Thymus (tissue), 11 donors: ENCODE measurements at regions not wholly inside any gene's neighbourhood (a gene's known extent, or its start where the extent isn't known, plus 50 kb on each side); places are given as distances from the start of the nearest gene placed in this dataset.
A peak's percentile ranks its signal among the peaks of the same experiment; 100 is the strongest.

ENCODE experiments used
- DNase-seq, 9 donors: peaks; one replicate each; pipeline ENCODE4 v3.0.0-alpha.2; 2013; ENCODE audit warnings: low spot score in 9 of 9, low read depth in 6 of 9, missing footprints in 1 of 9
- H3K27ac ChIP-seq, 2 donors: one replicate each; pipeline ENCODE4 v1.5.1; 2013; ENCODE audit warnings: control low read depth in 1 of 2, low read depth in 1 of 2, low read length in 1 of 2, mild to moderate bottlenecking in 1 of 2, moderate library complexity in 1 of 2
- H3K27me3 ChIP-seq, 2 donors: one replicate each; pipeline ENCODE4 v1.5.1; 2013; ENCODE audit warnings: low read length in 1 of 2; ENCODE audit not compliant: control insufficient read depth in 2 of 2, insufficient read depth in 1 of 2
- H3K36me3 ChIP-seq, 2 donors: one replicate each; pipeline ENCODE4 v1.5.1; 2013; ENCODE audit warnings: low read length in 1 of 2, mild to moderate bottlenecking in 1 of 2, moderate library complexity in 1 of 2; ENCODE audit not compliant: control insufficient read depth in 2 of 2, insufficient read depth in 2 of 2
- H3K4me1 ChIP-seq, 2 donors: one replicate each; pipeline ENCODE4 v1.5.1; 2013; ENCODE audit warnings: low read length in 2 of 2; ENCODE audit not compliant: control insufficient read depth in 2 of 2, insufficient read depth in 2 of 2
- H3K4me3 ChIP-seq, 2 donors: one replicate each; pipeline ENCODE4 v1.5.1; 2013; ENCODE audit warnings: low read length in 2 of 2, control low read depth in 1 of 2, mild to moderate bottlenecking in 1 of 2
- H3K9me3 ChIP-seq, 2 donors: one replicate each; pipeline ENCODE4 v1.5.1; 2013; ENCODE audit warnings: low read length in 1 of 2, mild to moderate bottlenecking in 1 of 2; ENCODE audit not compliant: control insufficient read depth in 2 of 2, insufficient read depth in 1 of 2
- WGBS: extraction: QIAGEN DNeasy Blood & Tissue Kit; methylation state at CpG from one replicate; pipeline ENCODE4 v1.1.7; 2013; 5-methylcytosine and 5-hydroxymethylcytosine counted together
- donor health status: healthy.

GRCh38 chr22:42330170-42330569 is 59.7 kb upstream of the TCF20 start:
- Histone ChIP-seq H3K36me3 (no peaks in the 10 kb centered on the region), H3K27me3 (peaks cover 0 to 10% of the 10 kb centered on the region in 2 donors), H3K4me3 (no peak overlapping the region), H3K27ac (no peak overlapping the region), H3K4me1 (peaks cover 3 to 15% of the 10 kb centered on the region in 2 donors), H3K9me3 (no peaks in the 10 kb centered on the region)
- WGBS = 92% methylated on average over 5 of the region's 5 CpGs
- DNase-seq = no peak

DNA sequence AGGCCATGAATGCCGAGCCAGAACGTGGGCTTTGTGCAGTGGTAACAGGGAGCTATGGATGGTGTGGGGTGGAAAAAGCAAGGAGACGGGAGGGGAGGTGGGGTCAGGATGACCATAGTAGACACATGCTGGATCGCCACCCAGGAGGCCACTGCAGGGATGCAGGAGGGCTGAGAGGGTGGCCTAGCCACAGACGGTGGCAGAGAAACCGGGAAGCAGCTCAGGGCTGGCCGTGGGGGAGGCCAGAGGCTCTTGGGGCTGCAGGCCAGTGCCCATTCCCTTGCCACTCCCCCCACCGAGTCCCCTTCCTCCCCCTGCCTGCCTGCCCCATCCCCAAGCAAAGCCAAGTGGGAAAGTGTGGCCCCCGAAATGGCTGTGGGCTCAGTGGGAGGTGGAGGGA is 59.1 kb upstream of the TCF20 start:
- H3K4me1 ChIP-seq = peaks cover 9 to 21% of the 10 kb centered on the region in 2 donors
- H3K27me3 ChIP-seq = peaks cover 0 to 10% of the 10 kb centered on the region in 2 donors
- DNase-seq = no peak
- H3K36me3 ChIP-seq = no peaks in the 10 kb centered on the region
- WGBS = 98% methylated on average over 9 of the region's 9 CpGs
- no peak overlapping the region for H3K4me3 ChIP-seq
- no peaks in the 10 kb centered on the region for H3K9me3 ChIP-seq
- H3K27ac ChIP-seq = no peak overlapping the region

GRCh38 chr22:42328784-42329145 is 58.3 kb upstream of the TCF20 start:
- Histone ChIP-seq H3K27me3 (peaks cover 0 to 10% of the 10 kb centered on the region in 2 donors), H3K4me3 (no peak overlapping the region), H3K4me1 (peaks cover 9 to 21% of the 10 kb centered on the region in 2 donors), H3K9me3 (no peaks in the 10 kb centered on the region), H3K27ac (no peak overlapping the region), H3K36me3 (no peaks in the 10 kb centered on the region)
- no peak for DNase-seq
- 92% methylated on average over 8 of the region's 8 CpGs for WGBS

- Histone ChIP-seq H3K27me3 (peaks cover 0 to 10% of the 10 kb centered on the region in 2 donors), H3K36me3 (no peaks in the 10 kb centered on the region), H3K4me3 (no peak overlapping the region), H3K4me1 (peaks cover 9 to 18% of the 10 kb centered on the region in 2 donors), H3K27ac (no peak overlapping the region), H3K9me3 (no peaks in the 10 kb centered on the region)
- 92% methylated on average over 13 of the region's 13 CpGs for WGBS
- no peak for DNase-seq
Measured at GRCh38 chr22:42328130-42328783, 57.8 kb upstream of the TCF20 start.

GRCh38 chr22:42327462-42328129 is 57.1 kb upstream of the TCF20 start:
- H3K27ac ChIP-seq = no peak overlapping the region
- no peak overlapping the region for H3K4me3 ChIP-seq
- 81% methylated on average over 11 of the region's 11 CpGs for WGBS
- no peaks in the 10 kb centered on the region for H3K9me3 ChIP-seq
- DNase-seq = no peak
- H3K27me3 ChIP-seq = peaks cover 0 to 10% of the 10 kb centered on the region in 2 donors
- no peaks in the 10 kb centered on the region for H3K36me3 ChIP-seq
- peaks cover 9 to 17% of the 10 kb centered on the region in 2 donors for H3K4me1 ChIP-seq

- Histone ChIP-seq H3K36me3 (no peaks in the 10 kb centered on the region), H3K27ac (no peak overlapping the region), H3K4me1 (peaks cover 9 to 15% of the 10 kb centered on the region in 2 donors), H3K27me3 (peaks cover 0 to 10% of the 10 kb centered on the region in 2 donors), H3K9me3 (no peaks in the 10 kb centered on the region), H3K4me3 (no peak overlapping the region)
- no peak for DNase-seq
- 90% methylated on average over 13 of the region's 13 CpGs for WGBS
Measured at GRCh38 chr22:42326801-42327200, 56.3 kb upstream of the TCF20 start.

GRCh38 chr22:42326301-42326700 is 55.8 kb upstream of the TCF20 start:
- WGBS = 97% methylated on average over 8 of the region's 8 CpGs
- no peak for DNase-seq

DNA sequence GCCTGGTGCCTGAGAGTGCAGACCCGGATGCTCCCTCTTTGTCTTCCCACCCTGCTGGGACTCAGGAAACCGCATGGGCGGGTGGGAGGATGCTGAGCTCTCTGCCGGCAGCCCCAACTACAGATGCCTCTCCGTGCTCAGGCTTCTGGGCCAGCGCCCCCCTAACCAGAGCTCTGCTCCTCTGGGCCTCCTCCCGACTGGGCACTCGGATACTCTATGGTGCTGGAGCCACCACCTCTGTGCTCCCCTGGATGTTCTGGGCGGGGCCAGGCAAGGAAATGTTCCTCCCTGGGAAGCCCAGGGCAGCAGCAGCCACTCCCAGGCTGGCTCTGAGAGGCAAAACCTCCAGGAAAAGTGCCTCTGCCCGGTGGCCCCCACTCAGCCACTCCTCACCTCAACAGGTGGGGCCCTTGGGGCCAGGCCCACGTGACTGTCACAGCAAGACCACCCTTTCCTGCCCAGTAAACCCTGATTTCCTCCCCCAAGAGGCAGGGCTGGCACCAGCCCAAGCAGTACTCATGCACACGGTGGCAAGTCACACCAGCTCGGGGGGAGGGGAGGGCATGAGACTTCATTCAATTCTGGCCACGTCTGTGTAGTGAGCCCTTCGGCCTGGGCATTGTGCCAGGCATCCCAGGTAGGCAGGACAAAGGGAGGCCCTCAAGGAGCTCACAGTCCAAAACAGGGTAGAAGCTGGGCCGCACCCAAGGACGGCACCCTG is 54.7 kb upstream of the TCF20 start:
- Histone ChIP-seq H3K27ac (peak overlapping the region in 1 of 2 donors; percentile 11), H3K9me3 (no peaks in the 10 kb centered on the region), H3K36me3 (no peaks in the 10 kb centered on the region), H3K4me1 (peaks cover 9 to 15% of the 10 kb centered on the region in 2 donors), H3K27me3 (peaks cover 0 to 5% of the 10 kb centered on the region in 2 donors), H3K4me3 (no peak overlapping the region)
- 16% methylated on average over 17 of the region's 17 CpGs for WGBS
- DNase-seq = no peak

More at GRCh38 chr22:42326301-42326700, 55.8 kb upstream of the TCF20 start:
- Histone ChIP-seq H3K36me3 (no peaks in the 10 kb centered on the region), H3K27me3 (peaks cover 0 to 8% of the 10 kb centered on the region in 2 donors), H3K4me3 (no peak overlapping the region), H3K27ac (no peak overlapping the region), H3K9me3 (no peaks in the 10 kb centered on the region), H3K4me1 (peaks cover 9 to 15% of the 10 kb centered on the region in 2 donors)

GRCh38 chr22:42324566-42324965 is 54.1 kb upstream of the TCF20 start:
- no peaks in the 10 kb centered on the region for H3K9me3 ChIP-seq
- H3K27ac ChIP-seq = no peak overlapping the region
- no peak overlapping the region for H3K4me3 ChIP-seq
- peaks cover 0 to 3% of the 10 kb centered on the region in 2 donors for H3K27me3 ChIP-seq
- H3K36me3 ChIP-seq = no peaks in the 10 kb centered on the region
- 61% methylated on average over 5 of the region's 5 CpGs for WGBS
- peaks cover 9 to 17% of the 10 kb centered on the region in 2 donors for H3K4me1 ChIP-seq
- DNase-seq = no peak
